ENCODE measurements at regions not wholly inside any gene's neighbourhood (a gene's known extent, or its start where the extent isn't known, plus 50 kb on each side); places are given as distances from the start of the nearest gene placed in this dataset.

GRCh38 chr7:136062625-136063325 lies 85.6 kb upstream of the MTPN start:
- H3K27ac ChIP-seq (ENCODE audit: low read length in 2 of 2), result no peak overlapping the region
- no peak overlapping the region for H3K9ac ChIP-seq (ENCODE audit: low read length)
- TF ChIP-seq, protein P1, sequence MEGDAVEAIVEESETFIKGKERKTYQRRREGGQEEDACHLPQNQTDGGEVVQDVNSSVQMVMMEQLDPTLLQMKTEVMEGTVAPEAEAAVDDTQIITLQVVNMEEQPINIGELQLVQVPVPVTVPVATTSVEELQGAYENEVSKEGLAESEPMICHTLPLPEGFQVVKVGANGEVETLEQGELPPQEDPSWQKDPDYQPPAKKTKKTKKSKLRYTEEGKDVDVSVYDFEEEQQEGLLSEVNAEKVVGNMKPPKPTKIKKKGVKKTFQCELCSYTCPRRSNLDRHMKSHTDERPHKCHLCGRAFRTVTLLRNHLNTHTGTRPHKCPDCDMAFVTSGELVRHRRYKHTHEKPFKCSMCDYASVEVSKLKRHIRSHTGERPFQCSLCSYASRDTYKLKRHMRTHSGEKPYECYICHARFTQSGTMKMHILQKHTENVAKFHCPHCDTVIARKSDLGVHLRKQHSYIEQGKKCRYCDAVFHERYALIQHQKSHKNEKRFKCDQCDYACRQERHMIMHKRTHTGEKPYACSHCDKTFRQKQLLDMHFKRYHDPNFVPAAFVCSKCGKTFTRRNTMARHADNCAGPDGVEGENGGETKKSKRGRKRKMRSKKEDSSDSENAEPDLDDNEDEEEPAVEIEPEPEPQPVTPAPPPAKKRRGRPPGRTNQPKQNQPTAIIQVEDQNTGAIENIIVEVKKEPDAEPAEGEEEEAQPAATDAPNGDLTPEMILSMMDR (IDR thresholded peaks at IDR 0.05), result no peak
- TF ChIP-seq EZH2 (IDR thresholded peaks at IDR 0.05; ENCODE audit: borderline replicate concordance, insufficient read depth, low read depth, low read length, poor library complexity, severe bottlenecking), result no peak
- H3K36me3 ChIP-seq (replicated peaks in 1 of 2; ENCODE audit: control extremely low read depth in 1 of 2, control insufficient read depth in 1 of 2, extremely low read depth in 1 of 2, insufficient read depth in 2 of 2, low read length in 1 of 2), result no peaks in the 10 kb centered on the region
- H3K27me3 Mint-ChIP-seq, result peaks cover 7% of the 10 kb centered on the region
- intact Hi-C loops (cut with micrococcal nuclease), result no loop called here
- H3K4me3 ChIP-seq (ENCODE audit: control extremely low read depth in 1 of 5, extremely low read depth in 1 of 5, insufficient read depth in 1 of 5, low read depth in 2 of 5, low read length in 4 of 5), result no peak overlapping the region
- no peak overlapping the region for H3K27ac Mint-ChIP-seq
- DNase-seq, result no peak
- CTCF ChIA-PET, result no interaction called here
- H3K9me3 Mint-ChIP-seq (ENCODE audit: insufficient read depth), result no peaks in the 10 kb centered on the region
- H4K20me1 ChIP-seq (ENCODE audit: control insufficient read depth, insufficient read depth, low read length, poor library complexity, severe bottlenecking), result no peaks in the 10 kb centered on the region
- H3K4me1 ChIP-seq (ENCODE audit: control insufficient read depth in 2 of 2, insufficient read depth in 2 of 2, low read length in 2 of 2), result no peaks in the 10 kb centered on the region
- no peaks in the 10 kb centered on the region for H3K79me2 ChIP-seq (ENCODE audit: control insufficient read depth, insufficient read depth, low read length)
- H3K4me2 ChIP-seq (replicated peaks; ENCODE audit: low read depth, low read length, poor library complexity, severe bottlenecking), result no peak overlapping the region
- H3K4me3 Mint-ChIP-seq, result no peak overlapping the region
- 60% methylated on average over 1 of the region's 4 CpGs for WGBS (ENCODE audit: insufficient coverage)
- H3K9me3 ChIP-seq (ENCODE audit: control extremely low read depth in 1 of 3, control insufficient read depth in 2 of 3, insufficient read depth in 1 of 3, low read length in 2 of 3), result peaks cover 0 to 3% (median 0%) of the 10 kb centered on the region in 3 donors
- peaks cover 0 to 3% (median 0%) of the 10 kb centered on the region in 4 experiments for H3K27me3 ChIP-seq (replicated peaks in 1 of 4; ENCODE audit: control extremely low read depth in 1 of 4, control insufficient read depth in 3 of 4, insufficient read depth in 4 of 4, low read length in 3 of 4)
- no peak overlapping the region for H2AFZ ChIP-seq (ENCODE audit: insufficient read depth, low read depth, low read length, poor library complexity, severe bottlenecking)
- POLR2A ChIA-PET, result no interaction called here
- H3K4me1 Mint-ChIP-seq, result no peaks in the 10 kb centered on the region
- no peak for ATAC-seq (ENCODE audit: low read depth)

GRCh38 chr7:136061433-136061832 lies 84.3 kb upstream of the MTPN start:
- H3K27ac ChIP-seq (ENCODE audit: low read length in 2 of 2), result no peak overlapping the region
- H3K36me3 ChIP-seq (replicated peaks in 1 of 2; ENCODE audit: control extremely low read depth in 1 of 2, control insufficient read depth in 1 of 2, extremely low read depth in 1 of 2, insufficient read depth in 2 of 2, low read length in 1 of 2), result no peaks in the 10 kb centered on the region
- TF ChIP-seq EZH2 (IDR thresholded peaks at IDR 0.05; ENCODE audit: borderline replicate concordance, insufficient read depth, low read depth, low read length, poor library complexity, severe bottlenecking), result no peak
- TF ChIP-seq, protein P1 (IDR thresholded peaks at IDR 0.05), result no peak
- intact Hi-C loops (cut with micrococcal nuclease), result no loop called here
- no peak overlapping the region for H3K9ac ChIP-seq (ENCODE audit: low read length)
- Mint-ChIP-seq H3K27ac (no peak overlapping the region), H3K9me3 (ENCODE audit: insufficient read depth) (no peaks in the 10 kb centered on the region), H3K27me3 (peaks cover 7% of the 10 kb centered on the region), H3K4me1 (no peaks in the 10 kb centered on the region), H3K4me3 (no peak overlapping the region)
- H3K4me2 ChIP-seq (replicated peaks; ENCODE audit: low read depth, low read length, poor library complexity, severe bottlenecking), result no peak overlapping the region
- H3K4me3 ChIP-seq (ENCODE audit: control extremely low read depth in 1 of 5, extremely low read depth in 1 of 5, insufficient read depth in 1 of 5, low read depth in 2 of 5, low read length in 4 of 5), result no peak overlapping the region
- CTCF ChIA-PET, result no interaction called here
- no CpG with 5 or more reads among the region's 3 CpGs for WGBS (ENCODE audit: insufficient coverage)
- H3K9me3 ChIP-seq (ENCODE audit: control extremely low read depth in 1 of 3, control insufficient read depth in 2 of 3, insufficient read depth in 1 of 3, low read length in 2 of 3), result no peaks in the 10 kb centered on the region
- no peak for ATAC-seq (ENCODE audit: low read depth)
- H3K79me2 ChIP-seq (ENCODE audit: control insufficient read depth, insufficient read depth, low read length), result no peaks in the 10 kb centered on the region
- no peaks in the 10 kb centered on the region for H3K4me1 ChIP-seq (ENCODE audit: control insufficient read depth in 2 of 2, insufficient read depth in 2 of 2, low read length in 2 of 2)
- H3K27me3 ChIP-seq (replicated peaks in 1 of 4; ENCODE audit: control extremely low read depth in 1 of 4, control insufficient read depth in 3 of 4, insufficient read depth in 4 of 4, low read length in 3 of 4), result peaks cover 0 to 3% (median 0%) of the 10 kb centered on the region in 4 experiments
- no peak for DNase-seq
- POLR2A ChIA-PET, result no interaction called here
- H4K20me1 ChIP-seq (ENCODE audit: control insufficient read depth, insufficient read depth, low read length, poor library complexity, severe bottlenecking), result no peaks in the 10 kb centered on the region
- no peak overlapping the region for H2AFZ ChIP-seq (ENCODE audit: insufficient read depth, low read depth, low read length, poor library complexity, severe bottlenecking)

All from B cell (primary cell).